ENCODE measurements at regions not wholly inside any gene's neighbourhood (a gene's known extent, or its start where the extent isn't known, plus 50 kb on each side); places are given as distances from the start of the nearest gene placed in this dataset.
A peak's percentile ranks its signal among the peaks of the same experiment; 100 is the strongest.
"Not testable (repeated sequence)": the region's sequence is repeated elsewhere in the genome, so short reads cannot be mapped to it uniquely, and the experiment has no call there.

DNA sequence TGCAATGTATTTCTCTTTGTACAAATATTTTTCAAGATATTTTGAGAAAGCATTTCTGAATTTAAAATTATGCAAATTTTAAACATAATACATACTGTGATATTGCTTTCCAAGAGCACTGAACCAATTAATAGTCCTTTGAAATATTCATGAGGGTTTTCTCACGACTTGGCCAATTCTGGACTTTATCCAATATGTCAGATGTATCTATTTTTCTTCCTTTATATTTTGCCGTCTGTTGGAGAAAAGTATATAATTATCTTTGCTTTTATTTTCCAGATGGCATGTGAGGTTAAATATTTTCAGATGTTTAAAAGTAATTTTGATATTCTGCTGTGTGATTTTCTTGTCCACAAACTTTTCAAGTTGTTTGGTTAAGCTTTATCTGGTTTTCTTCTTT is 378.9 kb downstream of the SLCO4C1 start:
- no peak for DNase-seq

DNA sequence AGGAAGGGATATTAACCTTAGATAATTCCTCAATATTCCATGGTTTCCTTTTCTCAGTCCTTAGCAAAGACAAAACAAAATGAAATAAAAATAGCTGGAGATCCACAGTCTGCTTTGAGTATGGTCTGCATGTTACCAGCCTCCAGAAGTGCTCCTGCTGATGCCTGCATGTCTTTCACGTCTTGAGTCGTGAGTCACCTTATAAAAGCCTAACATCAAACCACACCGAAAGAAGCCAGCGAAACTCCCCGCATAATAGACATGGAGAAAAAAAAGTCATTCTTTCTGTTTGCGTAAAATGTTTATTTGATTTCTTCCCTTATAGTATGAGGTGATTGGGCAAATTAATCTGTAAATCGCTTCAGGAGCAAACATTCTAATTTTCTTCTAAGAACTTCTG is 380.5 kb downstream of the SLCO4C1 start:
- no peak for DNase-seq

- no peak for DNase-seq
Measured at GRCh38 chr5:101904736-101905135, 391.3 kb downstream of the SLCO4C1 start.

GRCh38 chr5:101897914-101898313 is 398.2 kb downstream of the SLCO4C1 start:
- DNase-seq: no peak

GRCh38 chr5:101894985-101895384 is 401.1 kb downstream of the SLCO4C1 start:
- DNase-seq: no peak

DNA sequence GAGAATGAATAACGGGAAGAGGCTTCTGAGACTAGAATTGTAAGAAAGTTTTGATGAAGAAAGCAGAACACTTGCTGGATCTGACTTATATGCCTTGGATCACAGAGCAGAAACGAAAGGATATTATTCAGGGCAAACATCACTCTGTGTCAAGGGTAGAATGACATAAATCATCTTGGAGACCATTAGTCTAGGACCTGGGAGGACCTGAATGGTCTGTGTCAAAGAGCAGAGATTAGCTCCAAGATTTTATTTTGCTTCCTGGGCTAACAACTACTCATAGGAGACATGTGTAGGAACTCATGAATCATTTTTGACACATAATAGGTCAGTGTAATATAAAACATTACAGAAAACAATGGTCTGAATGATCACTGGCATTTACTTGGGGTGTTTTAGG is 417.9 kb downstream of the SLCO4C1 start:
- no peak for DNase-seq

- no peak for DNase-seq
Measured at GRCh38 chr5:101877451-101877850, 418.6 kb downstream of the SLCO4C1 start.

DNA sequence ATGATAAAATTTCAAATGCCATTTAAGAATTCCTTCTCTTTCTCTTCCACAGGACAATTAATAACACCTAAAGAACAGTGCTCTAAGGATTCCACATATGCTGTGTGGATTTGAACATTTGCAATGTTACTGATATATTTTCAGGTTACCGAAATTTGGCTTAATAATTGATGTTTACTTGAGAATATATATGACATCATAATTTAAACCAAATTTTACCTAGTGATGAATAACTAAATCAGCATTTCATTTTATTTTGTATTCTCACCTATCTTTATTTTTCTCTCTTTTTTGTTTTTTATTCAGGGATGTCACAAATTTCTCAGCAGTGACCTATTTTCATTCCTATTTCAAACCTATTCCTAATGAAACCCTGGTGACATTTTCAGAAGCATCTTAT is 429.6 kb downstream of the SLCO4C1 start:
- DNase-seq: no peak

DNA sequence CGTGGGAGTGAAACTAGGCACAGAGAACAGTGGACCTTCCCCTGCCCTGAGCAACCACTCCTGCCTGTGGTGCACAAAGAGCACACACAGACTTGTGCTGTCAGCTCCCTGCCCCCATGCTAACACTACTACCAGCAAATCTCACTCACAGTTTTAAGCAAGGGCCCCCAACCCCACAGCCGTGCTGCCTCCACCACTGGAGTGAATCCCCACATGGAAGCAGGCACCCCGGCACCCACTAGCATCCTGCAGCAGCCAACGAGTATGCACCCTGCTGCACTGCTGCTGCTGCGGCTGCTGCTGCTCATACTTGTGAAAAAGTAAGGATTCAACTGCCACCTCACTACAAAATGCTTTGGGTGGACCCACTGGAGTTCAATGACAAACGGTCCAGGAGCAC is 435.5 kb downstream of the SLCO4C1 start:
- no peak for DNase-seq

GRCh38 chr5:101860145-101860544 is 435.9 kb downstream of the SLCO4C1 start:
- no peak for DNase-seq

GRCh38 chr5:101846496-101846895 is 449.6 kb downstream of the SLCO4C1 start:
- no peak for DNase-seq

GRCh38 chr5:101843055-101843454 is 453.0 kb downstream of the SLCO4C1 start:
- DNase-seq: no peak

DNA sequence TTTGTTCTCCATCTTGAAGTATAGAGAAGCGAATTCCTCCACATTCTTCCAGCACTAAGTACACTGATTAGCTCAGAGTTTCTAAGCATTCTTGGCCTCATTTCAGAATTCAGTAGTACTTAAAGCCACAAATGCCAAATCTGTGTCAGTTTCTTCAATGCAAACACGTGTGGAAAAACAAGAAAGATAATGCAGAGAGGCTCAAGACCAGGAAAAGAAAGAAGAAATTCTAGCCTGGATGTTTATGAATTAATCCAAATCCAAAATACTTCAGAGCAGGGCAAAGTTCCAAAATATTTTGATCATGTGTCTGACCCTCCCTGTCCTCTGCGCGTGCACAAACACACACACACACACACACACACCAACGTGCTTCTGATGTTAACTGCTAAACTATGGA is 457.6 kb downstream of the SLCO4C1 start:
- no peak for DNase-seq

- DNase-seq: no peak
Measured at GRCh38 chr5:101829255-101829654, 466.8 kb downstream of the SLCO4C1 start.

- DNase-seq: no peak
Measured at GRCh38 chr5:101811466-101811865, 484.6 kb downstream of the SLCO4C1 start.

- DNase-seq: no peak
Measured at GRCh38 chr5:101806410-101806809, 489.7 kb downstream of the SLCO4C1 start.

- DNase-seq: peak; percentile 70 to 80
Measured at GRCh38 chr5:101796427-101796826, 499.7 kb downstream of the SLCO4C1 start.

- no peak for DNase-seq
Measured at GRCh38 chr5:101788797-101789196, 507.3 kb downstream of the SLCO4C1 start.

DNA sequence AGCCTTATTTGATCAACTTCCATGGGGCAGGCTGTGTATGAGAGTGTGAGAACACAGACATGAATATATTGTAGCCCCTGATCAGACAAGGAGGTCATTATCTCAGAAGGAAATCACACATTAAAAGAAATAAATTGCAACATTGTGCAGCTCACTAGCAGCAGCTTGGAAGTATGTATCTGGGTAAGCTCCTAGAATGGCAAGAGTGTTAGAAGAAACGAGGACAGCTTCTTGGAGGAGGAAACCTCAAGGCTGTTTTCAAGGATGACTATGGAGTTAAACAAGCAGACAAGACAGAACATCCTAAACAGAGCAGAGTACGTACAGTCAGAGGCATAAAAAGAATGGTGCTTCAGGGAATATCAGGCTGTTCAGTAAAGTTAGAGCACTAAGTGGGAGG is 511.0 kb downstream of the SLCO4C1 start:
- DNase-seq: no peak

DNA sequence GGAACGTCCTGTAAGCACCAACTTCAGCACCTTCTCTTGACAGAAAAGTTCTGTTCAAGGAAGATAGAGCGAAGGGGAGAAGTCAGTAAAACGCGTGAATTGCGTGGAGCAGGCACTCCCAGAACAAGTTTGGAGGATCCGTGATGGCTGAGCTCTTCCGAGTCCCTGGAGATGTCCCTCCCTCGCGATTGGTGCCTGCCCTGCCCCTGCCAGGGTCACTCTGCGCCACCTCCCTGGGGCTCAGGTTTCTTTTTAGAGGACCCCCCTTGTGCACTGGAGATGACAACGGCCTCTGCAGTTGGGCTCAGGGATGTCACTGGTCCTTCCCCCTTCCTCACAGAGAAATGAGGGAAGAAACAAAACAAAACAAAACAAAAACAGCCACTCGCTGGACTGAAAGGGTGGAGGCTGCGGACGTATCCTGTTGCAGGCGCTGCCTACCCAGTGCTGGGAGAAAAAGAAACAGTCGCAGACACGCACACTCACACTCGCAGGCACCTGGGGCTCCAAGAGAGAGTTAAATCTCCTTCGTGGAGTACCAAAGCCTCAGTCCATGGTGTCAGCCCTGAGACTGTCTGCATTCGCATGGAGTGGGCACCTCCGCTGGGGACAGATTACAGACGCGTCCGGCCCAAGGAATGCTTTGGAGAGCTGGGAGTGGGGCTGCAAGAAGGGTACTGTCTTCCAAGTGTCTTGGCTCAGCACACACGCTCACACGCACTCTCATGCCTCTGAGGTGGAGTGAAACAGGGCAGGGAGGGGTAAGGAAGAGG is 512.7 kb downstream of the SLCO4C1 start:
- DNase-seq: no peak

GRCh38 chr5:101782352-101783103 is 513.6 kb downstream of the SLCO4C1 start:
- no peak for DNase-seq

DNA sequence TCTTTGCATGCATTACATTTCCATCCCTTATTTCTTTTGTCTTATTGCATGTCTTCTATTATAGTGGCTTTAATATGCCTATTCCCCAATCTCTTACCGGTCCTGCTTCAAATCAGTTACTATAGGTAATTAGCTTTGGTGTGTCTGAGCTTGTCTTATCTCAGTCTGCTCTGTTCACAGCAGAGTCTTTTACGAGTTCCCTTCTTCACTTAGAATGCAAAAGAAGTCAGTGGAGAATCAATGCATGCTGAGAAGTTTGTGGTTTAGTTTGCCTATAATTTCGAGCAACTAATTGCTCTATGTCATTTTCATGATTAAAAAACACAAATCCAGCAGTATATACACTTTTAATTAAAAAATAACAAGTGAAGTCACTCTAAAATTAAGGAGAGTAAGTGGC is 545.0 kb downstream of the SLCO4C1 start:
- no peak for DNase-seq

DNA sequence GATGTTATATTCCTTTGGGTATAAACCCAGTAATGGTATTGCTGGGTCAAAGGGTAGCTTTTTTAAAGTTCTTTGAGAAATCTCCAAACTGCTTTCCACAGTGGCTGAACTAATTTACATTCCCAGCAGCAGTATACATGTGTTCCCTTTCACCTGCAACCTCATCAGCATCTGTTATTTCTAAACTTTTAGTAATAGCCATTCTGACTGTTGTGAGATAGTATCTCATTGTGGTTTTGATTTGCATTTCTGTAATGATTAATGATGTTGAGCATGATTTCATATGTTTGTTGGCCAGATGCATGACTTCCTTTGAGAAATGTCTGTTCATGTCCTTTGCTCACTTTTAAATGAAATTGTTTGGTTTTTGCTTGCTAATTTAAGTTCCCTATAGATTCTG is 553.1 kb downstream of the SLCO4C1 start:
- DNase-seq: not testable (repeated sequence)

- no peak for DNase-seq
Measured at GRCh38 chr5:101728933-101729332, 567.2 kb downstream of the SLCO4C1 start.

DNA sequence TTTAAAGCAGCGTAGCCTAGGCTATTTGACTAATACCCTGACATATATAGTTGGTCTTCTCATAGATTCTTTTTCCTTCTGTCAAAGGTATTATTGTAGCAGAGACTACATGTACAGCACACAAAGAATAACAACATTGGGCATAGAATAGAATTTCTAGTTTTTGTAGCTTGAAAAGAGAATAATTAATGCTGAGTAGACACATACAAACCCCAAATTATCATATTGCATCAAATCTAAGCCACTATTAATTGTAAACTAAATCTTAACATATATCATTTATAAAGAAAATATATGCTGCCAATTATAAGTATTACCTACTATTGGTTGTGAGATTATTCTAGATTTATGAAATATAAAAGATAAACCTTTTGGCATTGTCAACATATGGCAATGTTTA is 574.5 kb downstream of the SLCO4C1 start:
- DNase-seq: no peak

Data from inflammatory macrophage treated with lipopolysaccharide for 1 hour (primary cell).